Breast epithelium (tissue), 4 donors: ENCODE measurements at regions not wholly inside any gene's neighbourhood (a gene's known extent, or its start where the extent isn't known, plus 50 kb on each side); places are given as distances from the start of the nearest gene placed in this dataset.

ENCODE experiments used
- DNase-seq, 2 donors: peaks; one replicate each; pipeline ENCODE4 v3.0.0-alpha.2; 2019; ENCODE audit warnings: low spot score in 2 of 2
- H3K27ac ChIP-seq, 2 donors: fragments of 200-600 bp; sonication (generic) in 1 of 2; one replicate each; pipeline ENCODE4 v1.5.1; 2016 to 2019; ENCODE audit warnings: mild to moderate bottlenecking in 1 of 2
- H3K27me3 ChIP-seq, 2 donors: fragments of 200-600 bp; sonication (generic) in 1 of 2; one replicate each; pipeline versions ENCODE4 v1.5.1 to v1.6.0; 2017 to 2019; ENCODE audit warnings: control low read depth in 1 of 2, mild to moderate bottlenecking in 1 of 2
- H3K36me3 ChIP-seq: fragments of 200-600 bp; one replicate; pipeline ENCODE4 v1.5.1; 2019
- H3K4me1 ChIP-seq, 2 donors: fragments of 200-600 bp; sonication (generic); one replicate each; pipeline ENCODE4 v1.5.1; 2016 to 2019; ENCODE audit warnings: control low read depth in 1 of 2
- H3K4me3 ChIP-seq, 3 donors: fragments of 200-600 bp; sonication (generic); 1 replicate in 2 of 3; 2 replicates in 1 of 3; pipeline ENCODE4 v1.5.1; 2016 to 2019; ENCODE audit warnings: mild to moderate bottlenecking in 3 of 3, moderate library complexity in 2 of 3
- H3K9me3 ChIP-seq, 2 donors: fragments of 200-600 bp; sonication (generic) in 1 of 2; one replicate each; pipeline ENCODE4 v1.5.1; 2016 to 2019; ENCODE audit warnings: control low read depth in 1 of 2
- CTCF ChIP-seq, 3 donors: fragments of 450-650 bp; IDR thresholded peaks; one replicate each; pipeline ENCODE4 v1.5.1; 2016 to 2017; ENCODE audit warnings: antibody characterized with exemption in 3 of 3, mild to moderate bottlenecking in 3 of 3, moderate library complexity in 3 of 3
- POLR2A ChIP-seq: fragments of 450-650 bp; IDR thresholded peaks from one replicate; pipeline ENCODE4 v1.6.1; 2016; ENCODE audit warnings: antibody characterized with exemption, mild to moderate bottlenecking, moderate library complexity
- POLR2AphosphoS5 ChIP-seq, 3 donors: sonication (generic); formaldehyde crosslinking; IDR thresholded peaks; one replicate each; pipeline ENCODE4 v1.6.1; 2017; ENCODE audit warnings: antibody characterized with exemption in 3 of 3
- intact Hi-C: fragments of 100-400 bp; cut with DNase I; formaldehyde crosslinking; loops from one replicate; pipeline ENCODE4 v1.15.1; 2023; ENCODE audit warnings: low total_unique reads

- H3K36me3 ChIP-seq, result no peaks in the 10 kb centered on the region
- TF ChIP-seq POLR2AphosphoS5 (IDR thresholded peaks at IDR 0.05) (no peak), CTCF (IDR thresholded peaks at IDR 0.05) (no peak), POLR2A (no peak)
Measured at GRCh38 chr15:45762726-45763125, 127.9 kb downstream of the SQOR start.

GRCh38 chr15:45763170-45763869 is 128.5 kb downstream of the SQOR start:
- Histone ChIP-seq H3K4me1 (no peaks in the 10 kb centered on the region), H3K4me3 (no peak overlapping the region), H3K9me3 (no peaks in the 10 kb centered on the region), H3K36me3 (no peaks in the 10 kb centered on the region), H3K27me3 (no peaks in the 10 kb centered on the region), H3K27ac (no peak overlapping the region)
- TF ChIP-seq POLR2A, result no peak
- TF ChIP-seq POLR2AphosphoS5 (IDR thresholded peaks at IDR 0.05), result no peak
- no peak for TF ChIP-seq CTCF (IDR thresholded peaks at IDR 0.05)
- intact Hi-C loops, result no loop called here
- no peak for DNase-seq

More at GRCh38 chr15:45762726-45763125, 127.9 kb downstream of the SQOR start:
- no peak for DNase-seq
- no peak overlapping the region for H3K4me3 ChIP-seq
- H3K4me1 ChIP-seq, result no peaks in the 10 kb centered on the region
- H3K27ac ChIP-seq, result no peak overlapping the region
- H3K27me3 ChIP-seq, result no peaks in the 10 kb centered on the region
- H3K9me3 ChIP-seq, result no peaks in the 10 kb centered on the region
- intact Hi-C loops, result no loop called here

- Histone ChIP-seq H3K36me3 (no peaks in the 10 kb centered on the region), H3K9me3 (no peaks in the 10 kb centered on the region), H3K4me1 (no peaks in the 10 kb centered on the region), H3K27me3 (no peaks in the 10 kb centered on the region), H3K4me3 (no peak overlapping the region), H3K27ac (no peak overlapping the region)
- intact Hi-C loops, result loop anchor here (5.0 kb wide), 1 partner anchor 319 kb away; no protein-coding TSS in a partner anchor
- no peak for TF ChIP-seq CTCF (IDR thresholded peaks at IDR 0.05)
- no peak for TF ChIP-seq POLR2A
- no peak for TF ChIP-seq POLR2AphosphoS5 (IDR thresholded peaks at IDR 0.05)
- no peak for DNase-seq
Measured at GRCh38 chr15:45773149-45773548, 138.3 kb downstream of the SQOR start.

GRCh38 chr15:45776772-45777171 is 141.9 kb downstream of the SQOR start:
- no peak for DNase-seq
- intact Hi-C loops, result no loop called here
- no peaks in the 10 kb centered on the region for H3K36me3 ChIP-seq
- H3K27me3 ChIP-seq, result no peaks in the 10 kb centered on the region
- H3K9me3 ChIP-seq, result no peaks in the 10 kb centered on the region
- H3K27ac ChIP-seq, result no peak overlapping the region
- H3K4me1 ChIP-seq, result no peaks in the 10 kb centered on the region
- no peak overlapping the region for H3K4me3 ChIP-seq
- TF ChIP-seq POLR2A (no peak), POLR2AphosphoS5 (IDR thresholded peaks at IDR 0.05) (no peak), CTCF (IDR thresholded peaks at IDR 0.05) (no peak)

GRCh38 chr15:45777781-45778180 is 143.0 kb downstream of the SQOR start:
- no peak overlapping the region for H3K4me3 ChIP-seq
- no peaks in the 10 kb centered on the region for H3K36me3 ChIP-seq
- no peaks in the 10 kb centered on the region for H3K27me3 ChIP-seq
- DNase-seq, result no peak
- no peaks in the 10 kb centered on the region for H3K4me1 ChIP-seq
- H3K9me3 ChIP-seq, result no peaks in the 10 kb centered on the region
- TF ChIP-seq CTCF (IDR thresholded peaks at IDR 0.05) (no peak), POLR2A (no peak)
- intact Hi-C loops, result no loop called here
- no peak overlapping the region for H3K27ac ChIP-seq
